ENCODE measurements at regions not wholly inside any gene's neighbourhood (a gene's known extent, or its start where the extent isn't known, plus 50 kb on each side); places are given as distances from the start of the nearest gene placed in this dataset.

DNA sequence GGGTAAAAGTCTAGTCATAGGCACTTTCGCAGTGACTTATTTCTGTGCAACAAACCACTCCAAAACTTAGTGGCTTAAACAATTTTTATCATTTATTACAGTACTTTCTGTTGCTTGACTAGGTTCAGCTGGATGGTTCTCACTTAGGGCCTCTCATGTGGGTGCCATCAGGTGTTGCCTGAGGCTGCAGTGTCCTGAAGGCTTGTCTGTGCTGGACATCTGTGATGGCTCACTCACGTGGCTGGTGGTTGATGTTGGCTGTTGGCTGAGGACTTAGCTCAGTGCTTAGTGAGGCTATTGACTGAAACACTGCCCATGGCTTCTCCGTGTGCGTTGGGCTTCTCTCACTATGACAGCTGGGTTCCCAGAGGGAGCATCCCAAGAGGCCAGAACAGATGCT, 81.4 kb upstream of the GCFC2 start (continued):
- no peak for TF ChIP-seq ARID4B (CRISPR knock-in tag; IDR thresholded peaks at IDR 0.05; ENCODE audit: borderline replicate concordance)
- TF ChIP-seq PRDM15 (CRISPR knock-in tag; IDR thresholded peaks at IDR 0.05), result no peak
- no peak for TF ChIP-seq E2F1 (CRISPR knock-in tag; IDR thresholded peaks at IDR 0.05)
- TF ChIP-seq RORB (CRISPR knock-in tag; IDR thresholded peaks at IDR 0.05), result no peak
- no peak for TF ChIP-seq CBFB (CRISPR knock-in tag; IDR thresholded peaks at IDR 0.05; ENCODE audit: low read depth)
- no peak for TF ChIP-seq ZNF671 (CRISPR knock-in tag; IDR thresholded peaks at IDR 0.05)
- no peak for TF ChIP-seq SOX15 (CRISPR knock-in tag; IDR thresholded peaks at IDR 0.05)
- no peak for TF ChIP-seq IRF1 (CRISPR knock-in tag; IDR thresholded peaks at IDR 0.05)

GRCh38 chr2:75790814-75791467, 80.2 kb upstream of the GCFC2 start:
- no peak overlapping the region for H3K27ac Mint-ChIP-seq
- no peak for DNase-seq (ENCODE audit: low spot score)
- ATAC-seq, result no peak
- H3K4me3 Mint-ChIP-seq, result no peak overlapping the region
- ChIA-PET CTCF (no interaction called here), POLR2A (no interaction called here)
- TF ChIP-seq GABPB1 (CRISPR knock-in tag; IDR thresholded peaks at IDR 0.05) (no peak), CREB1 (CRISPR knock-in tag; IDR thresholded peaks at IDR 0.05) (no peak), MYBL2 (CRISPR knock-in tag; IDR thresholded peaks at IDR 0.05) (no peak), ATF2 (CRISPR knock-in tag; IDR thresholded peaks at IDR 0.05; ENCODE audit: borderline replicate concordance, low read depth) (no peak), GRHL2 (CRISPR knock-in tag; IDR thresholded peaks at IDR 0.05; ENCODE audit: insufficient replicate concordance, severe bottlenecking) (no peak), NFE2L1 (CRISPR knock-in tag; IDR thresholded peaks at IDR 0.05) (no peak)
- TF ChIP-seq, protein P1, sequence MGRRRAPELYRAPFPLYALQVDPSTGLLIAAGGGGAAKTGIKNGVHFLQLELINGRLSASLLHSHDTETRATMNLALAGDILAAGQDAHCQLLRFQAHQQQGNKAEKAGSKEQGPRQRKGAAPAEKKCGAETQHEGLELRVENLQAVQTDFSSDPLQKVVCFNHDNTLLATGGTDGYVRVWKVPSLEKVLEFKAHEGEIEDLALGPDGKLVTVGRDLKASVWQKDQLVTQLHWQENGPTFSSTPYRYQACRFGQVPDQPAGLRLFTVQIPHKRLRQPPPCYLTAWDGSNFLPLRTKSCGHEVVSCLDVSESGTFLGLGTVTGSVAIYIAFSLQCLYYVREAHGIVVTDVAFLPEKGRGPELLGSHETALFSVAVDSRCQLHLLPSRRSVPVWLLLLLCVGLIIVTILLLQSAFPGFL (CRISPR knock-in tag; IDR thresholded peaks at IDR 0.05; ENCODE audit: borderline replicate concordance), result no peak
- TF ChIP-seq, protein P2, sequence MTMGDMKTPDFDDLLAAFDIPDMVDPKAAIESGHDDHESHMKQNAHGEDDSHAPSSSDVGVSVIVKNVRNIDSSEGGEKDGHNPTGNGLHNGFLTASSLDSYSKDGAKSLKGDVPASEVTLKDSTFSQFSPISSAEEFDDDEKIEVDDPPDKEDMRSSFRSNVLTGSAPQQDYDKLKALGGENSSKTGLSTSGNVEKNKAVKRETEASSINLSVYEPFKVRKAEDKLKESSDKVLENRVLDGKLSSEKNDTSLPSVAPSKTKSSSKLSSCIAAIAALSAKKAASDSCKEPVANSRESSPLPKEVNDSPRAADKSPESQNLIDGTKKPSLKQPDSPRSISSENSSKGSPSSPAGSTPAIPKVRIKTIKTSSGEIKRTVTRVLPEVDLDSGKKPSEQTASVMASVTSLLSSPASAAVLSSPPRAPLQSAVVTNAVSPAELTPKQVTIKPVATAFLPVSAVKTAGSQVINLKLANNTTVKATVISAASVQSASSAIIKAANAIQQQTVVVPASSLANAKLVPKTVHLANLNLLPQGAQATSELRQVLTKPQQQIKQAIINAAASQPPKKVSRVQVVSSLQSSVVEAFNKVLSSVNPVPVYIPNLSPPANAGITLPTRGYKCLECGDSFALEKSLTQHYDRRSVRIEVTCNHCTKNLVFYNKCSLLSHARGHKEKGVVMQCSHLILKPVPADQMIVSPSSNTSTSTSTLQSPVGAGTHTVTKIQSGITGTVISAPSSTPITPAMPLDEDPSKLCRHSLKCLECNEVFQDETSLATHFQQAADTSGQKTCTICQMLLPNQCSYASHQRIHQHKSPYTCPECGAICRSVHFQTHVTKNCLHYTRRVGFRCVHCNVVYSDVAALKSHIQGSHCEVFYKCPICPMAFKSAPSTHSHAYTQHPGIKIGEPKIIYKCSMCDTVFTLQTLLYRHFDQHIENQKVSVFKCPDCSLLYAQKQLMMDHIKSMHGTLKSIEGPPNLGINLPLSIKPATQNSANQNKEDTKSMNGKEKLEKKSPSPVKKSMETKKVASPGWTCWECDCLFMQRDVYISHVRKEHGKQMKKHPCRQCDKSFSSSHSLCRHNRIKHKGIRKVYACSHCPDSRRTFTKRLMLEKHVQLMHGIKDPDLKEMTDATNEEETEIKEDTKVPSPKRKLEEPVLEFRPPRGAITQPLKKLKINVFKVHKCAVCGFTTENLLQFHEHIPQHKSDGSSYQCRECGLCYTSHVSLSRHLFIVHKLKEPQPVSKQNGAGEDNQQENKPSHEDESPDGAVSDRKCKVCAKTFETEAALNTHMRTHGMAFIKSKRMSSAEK (CRISPR knock-in tag; IDR thresholded peaks at IDR 0.05; ENCODE audit: borderline replicate concordance), result no peak
- TF ChIP-seq, protein P3, sequence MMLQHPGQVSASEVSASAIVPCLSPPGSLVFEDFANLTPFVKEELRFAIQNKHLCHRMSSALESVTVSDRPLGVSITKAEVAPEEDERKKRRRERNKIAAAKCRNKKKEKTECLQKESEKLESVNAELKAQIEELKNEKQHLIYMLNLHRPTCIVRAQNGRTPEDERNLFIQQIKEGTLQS (CRISPR knock-in tag; conservative IDR thresholded peaks at IDR 0.05), result no peak
- peaks cover 12% of the 10 kb centered on the region for H3K4me1 Mint-ChIP-seq
- H3K27me3 Mint-ChIP-seq (ENCODE audit: low read depth), result peaks cover 5% of the 10 kb centered on the region; the same call in 1 of the 2 replicates
- no peaks in the 10 kb centered on the region for H3K36me3 Mint-ChIP-seq
- H3K9me3 Mint-ChIP-seq, result no peaks in the 10 kb centered on the region
